Fibroblast of lung (primary cell): ENCODE measurements at regions not wholly inside any gene's neighbourhood (a gene's known extent, or its start where the extent isn't known, plus 50 kb on each side); places are given as distances from the start of the nearest gene placed in this dataset.

Experiments used
- EZH2 ChIP-seq: IDR thresholded peaks from 2 replicates; pipeline ENCODE4 v1.5.1; 2012; ENCODE audit warnings: low read length, control low read depth, mild to moderate bottlenecking; ENCODE audit errors: missing control alignments
- TF ChIP-seq, protein P1 (sequence below), 2 donors: IDR thresholded peaks in 1 of 2; conservative IDR thresholded peaks in 1 of 2; 1 replicate in 1 of 2; 2 replicates in 1 of 2; pipeline ENCODE4 v1.5.1; 2011 to 2012; ENCODE audit warnings: low read length in 2 of 2, control low read depth in 1 of 2, inconsistent platforms in 1 of 2, low read depth in 1 of 2, mild to moderate bottlenecking in 1 of 2

DNA sequence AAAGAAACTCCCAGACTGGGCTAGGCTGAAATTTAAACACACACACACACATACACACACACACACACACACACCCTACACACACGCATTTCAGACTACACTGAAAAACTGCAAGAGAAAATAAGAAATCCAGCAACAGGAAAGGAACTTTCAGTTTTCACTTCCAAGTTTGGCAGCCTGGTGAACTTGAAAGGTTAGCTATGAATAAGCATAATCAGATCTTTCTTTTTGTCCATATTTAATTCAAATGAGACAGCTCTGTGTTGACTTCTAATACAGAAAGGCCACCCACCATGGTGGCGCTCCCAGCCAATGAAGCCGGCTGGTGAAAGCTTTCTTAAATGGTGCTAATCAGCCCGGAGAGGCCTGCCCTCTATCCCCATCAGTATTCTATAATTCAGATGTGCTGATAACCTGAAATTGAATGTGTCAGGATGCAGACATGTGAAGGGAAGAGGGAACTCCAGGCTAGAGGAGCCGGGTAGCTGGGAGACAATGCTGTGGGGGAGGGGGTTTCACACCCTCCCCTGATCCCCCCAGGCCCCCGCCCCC is 108.3 kb upstream of the ZNF536 start:
- TF ChIP-seq, protein P1, sequence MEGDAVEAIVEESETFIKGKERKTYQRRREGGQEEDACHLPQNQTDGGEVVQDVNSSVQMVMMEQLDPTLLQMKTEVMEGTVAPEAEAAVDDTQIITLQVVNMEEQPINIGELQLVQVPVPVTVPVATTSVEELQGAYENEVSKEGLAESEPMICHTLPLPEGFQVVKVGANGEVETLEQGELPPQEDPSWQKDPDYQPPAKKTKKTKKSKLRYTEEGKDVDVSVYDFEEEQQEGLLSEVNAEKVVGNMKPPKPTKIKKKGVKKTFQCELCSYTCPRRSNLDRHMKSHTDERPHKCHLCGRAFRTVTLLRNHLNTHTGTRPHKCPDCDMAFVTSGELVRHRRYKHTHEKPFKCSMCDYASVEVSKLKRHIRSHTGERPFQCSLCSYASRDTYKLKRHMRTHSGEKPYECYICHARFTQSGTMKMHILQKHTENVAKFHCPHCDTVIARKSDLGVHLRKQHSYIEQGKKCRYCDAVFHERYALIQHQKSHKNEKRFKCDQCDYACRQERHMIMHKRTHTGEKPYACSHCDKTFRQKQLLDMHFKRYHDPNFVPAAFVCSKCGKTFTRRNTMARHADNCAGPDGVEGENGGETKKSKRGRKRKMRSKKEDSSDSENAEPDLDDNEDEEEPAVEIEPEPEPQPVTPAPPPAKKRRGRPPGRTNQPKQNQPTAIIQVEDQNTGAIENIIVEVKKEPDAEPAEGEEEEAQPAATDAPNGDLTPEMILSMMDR (conservative IDR thresholded peaks at IDR 0.05 in 1 of 2, IDR thresholded peaks at IDR 0.05 in 1 of 2; ENCODE audit: low read depth in 1 of 2, low read length in 2 of 2): no peak
- TF ChIP-seq EZH2: no peak
